ENCODE measurements at regions not wholly inside any gene's neighbourhood (a gene's known extent, or its start where the extent isn't known, plus 50 kb on each side); places are given as distances from the start of the nearest gene placed in this dataset.

GRCh38 chr12:125983094-125983783, 918.0 kb downstream of the AACS start:
- DNase-seq (ENCODE audit: low spot score): peak; percentile 90

- DNase-seq (ENCODE audit: low spot score): peak; percentile 33
These were observed 918.7 kb downstream of the AACS start for GRCh38 chr12:125983784-125984500.

- no peak for DNase-seq (ENCODE audit: low spot score)
These were observed 923.3 kb downstream of the AACS start for GRCh38 chr12:125988545-125988944.

GRCh38 chr12:125989696-125990095, 924.5 kb downstream of the AACS start:
- no peak for DNase-seq (ENCODE audit: low spot score)

GRCh38 chr12:125996443-125996842, 931.2 kb downstream of the AACS start:
- DNase-seq (ENCODE audit: low spot score): no peak

- DNase-seq (ENCODE audit: low spot score): no peak
These were observed 934.4 kb downstream of the AACS start for GRCh38 chr12:125999628-126000027.

GRCh38 chr12:126019385-126019784, 954.1 kb downstream of the AACS start:
- no peak for DNase-seq (ENCODE audit: low spot score)

- no peak for DNase-seq (ENCODE audit: low spot score)
These were observed 956.4 kb downstream of the AACS start for GRCh38 chr12:126021675-126022074.

- no peak for DNase-seq (ENCODE audit: low spot score)
These were observed 962.6 kb downstream of the AACS start for GRCh38 chr12:126027825-126028224.

GRCh38 chr12:126030573-126030972, 965.3 kb downstream of the AACS start:
- no peak for DNase-seq (ENCODE audit: low spot score)

GRCh38 chr12:126033751-126034150, 968.5 kb downstream of the AACS start:
- peak; percentile 86 for DNase-seq (ENCODE audit: low spot score)

GRCh38 chr12:126036348-126036747, 971.1 kb downstream of the AACS start:
- peak; percentile 23 for DNase-seq (ENCODE audit: low spot score)

GRCh38 chr12:126038434-126038833, 973.2 kb downstream of the AACS start:
- DNase-seq (ENCODE audit: low spot score): no peak

- no peak for DNase-seq (ENCODE audit: low spot score)
These were observed 975.1 kb downstream of the AACS start for GRCh38 chr12:126040307-126040706.

GRCh38 chr12:126042286-126042685, 977.1 kb downstream of the AACS start:
- DNase-seq (ENCODE audit: low spot score): no peak

GRCh38 chr12:126049501-126049900, 984.3 kb downstream of the AACS start:
- peak; percentile 38 for DNase-seq (ENCODE audit: low spot score)

GRCh38 chr12:126051611-126052107, 986.4 kb downstream of the AACS start:
- DNase-seq (ENCODE audit: low spot score): peak; percentile 89

GRCh38 chr12:126055521-126055920, 990.3 kb downstream of the AACS start:
- no peak for DNase-seq (ENCODE audit: low spot score)

GRCh38 chr12:126061777-126062176, 996.5 kb downstream of the AACS start:
- no peak for DNase-seq (ENCODE audit: low spot score)

GRCh38 chr12:126064028-126064427, 998.8 kb downstream of the AACS start:
- no peak for DNase-seq (ENCODE audit: low spot score)

GRCh38 chr12:126067626-126068329, 1002.5 kb downstream of the AACS start:
- DNase-seq (ENCODE audit: low spot score): peak; percentile 7

- DNase-seq (ENCODE audit: low spot score): peak; percentile 84
These were observed 1004.4 kb downstream of the AACS start for GRCh38 chr12:126069549-126070165.

Data from HT-29 (cell line).